ENCODE measurements at regions not wholly inside any gene's neighbourhood (a gene's known extent, or its start where the extent isn't known, plus 50 kb on each side); places are given as distances from the start of the nearest gene placed in this dataset.

GRCh38 chr18:38718365-38718901 lies 1152.8 kb upstream of the CELF4 start:
- BruUV-seq (replicated peaks), result no TSS peak
- no peak for ATAC-seq
- DNase-seq (ENCODE audit: low read depth, low spot score), result no peak
- SMC1A ChIA-PET (ENCODE audit: uncharacterized antibody, unreplicated experiment), result interaction anchor here (0.6 kb wide), 1 partner anchor 1096 kb away, joined by 3 read pairs; no protein-coding TSS in a partner anchor
- Histone ChIP-seq H3K4me3 (no peak overlapping the region), H2AFZ (ENCODE audit: control insufficient read depth, low read depth, low read length) (no peak overlapping the region), H3K36me3 (ENCODE audit: control insufficient read depth in 2 of 2, insufficient read depth in 2 of 2, low read length in 1 of 2) (no peaks in the 10 kb centered on the region), H3K9ac (ENCODE audit: control insufficient read depth, insufficient read depth, low read length) (no peak overlapping the region), H4K20me1 (ENCODE audit: control insufficient read depth, insufficient read depth) (no peaks in the 10 kb centered on the region), H3K4me1 (ENCODE audit: control insufficient read depth, insufficient read depth, low read length) (no peaks in the 10 kb centered on the region), H3K27me3 (replicated peaks in 1 of 2; ENCODE audit: control insufficient read depth in 2 of 2, insufficient read depth in 2 of 2, low read length in 1 of 2) (no peaks in the 10 kb centered on the region), H3K79me2 (ENCODE audit: control insufficient read depth, insufficient read depth, low read length) (no peaks in the 10 kb centered on the region), H3K27ac (ENCODE audit: control insufficient read depth, insufficient read depth) (no peak overlapping the region), H3K9me3 (replicated peaks; ENCODE audit: control insufficient read depth, insufficient read depth, low read length) (peaks cover 2% of the 10 kb centered on the region; the same call in 1 of the 3 replicates), H3K4me2 (ENCODE audit: control insufficient read depth, insufficient read depth) (no peak overlapping the region)
- intact Hi-C loops (cut with micrococcal nuclease; ENCODE audit: unreplicated experiment) (no loop called here), in situ Hi-C loops (cut with MboI) (no loop called here)
- RAD21 ChIA-PET (ENCODE audit: unreplicated experiment), result no interaction called here
- CTCF ChIA-PET, result no interaction called here
- POLR2A ChIA-PET, result no interaction called here
- FAIRE-seq, result no peak
- TF ChIP-seq ATF7 (IDR thresholded peaks at IDR 0.05; ENCODE audit: low read depth) (no peak), PML (IDR thresholded peaks at IDR 0.05; ENCODE audit: low read length) (no peak), RBBP5 (conservative IDR thresholded peaks at IDR 0.05) (no peak), GATAD2B (conservative IDR thresholded peaks at IDR 0.05; ENCODE audit: low read depth) (no peak), STAT3 (IDR thresholded peaks at IDR 0.05; ENCODE audit: low read depth, low read length) (no peak), BHLHE40 (IDR thresholded peaks at IDR 0.05; ENCODE audit: borderline replicate concordance in 1 of 2, low read depth in 2 of 2, low read length in 1 of 2) (no peak), FOXK2 (IDR thresholded peaks at IDR 0.05) (no peak), MAX (IDR thresholded peaks at IDR 0.05; ENCODE audit: low read depth, low read length) (no peak), SREBF1 (IDR thresholded peaks at IDR 0.05; ENCODE audit: low read length) (no peak), MTA3 (IDR thresholded peaks at IDR 0.05; ENCODE audit: borderline replicate concordance, low read length) (no peak), BRCA1 (IDR thresholded peaks at IDR 0.05; ENCODE audit: low read depth, low read length) (no peak), NR2F1 (conservative IDR thresholded peaks at IDR 0.05) (no peak), SP1 (IDR thresholded peaks at IDR 0.05; ENCODE audit: low read depth, low read length) (no peak), SKIL (IDR thresholded peaks at IDR 0.05; ENCODE audit: low read depth, poor library complexity, severe bottlenecking) (no peak), ZNF384 (IDR thresholded peaks at IDR 0.05; ENCODE audit: borderline replicate concordance, low read depth, low read length) (no peak), ZNF622 (IDR thresholded peaks at IDR 0.05) (no peak), HDGF (IDR thresholded peaks at IDR 0.05) (no peak), NBN (IDR thresholded peaks at IDR 0.05) (no peak), ZNF24 (IDR thresholded peaks at IDR 0.05) (no peak)
- 80% methylated on average over 30 of the region's 34 CpGs for WGBS (ENCODE audit: insufficient coverage, insufficient replicate concordance, low lambda C conversion rate, missing lambda C conversion rate)

Measured in GM12878 (cell line).